ENCODE measurements at regions not wholly inside any gene's neighbourhood (a gene's known extent, or its start where the extent isn't known, plus 50 kb on each side); places are given as distances from the start of the nearest gene placed in this dataset.

- DNase-seq (ENCODE audit: low read depth in 2 of 2): no peak
Observed at GRCh38 chr4:56241500-56241899, 145.8 kb downstream of the AASDH start.

DNA sequence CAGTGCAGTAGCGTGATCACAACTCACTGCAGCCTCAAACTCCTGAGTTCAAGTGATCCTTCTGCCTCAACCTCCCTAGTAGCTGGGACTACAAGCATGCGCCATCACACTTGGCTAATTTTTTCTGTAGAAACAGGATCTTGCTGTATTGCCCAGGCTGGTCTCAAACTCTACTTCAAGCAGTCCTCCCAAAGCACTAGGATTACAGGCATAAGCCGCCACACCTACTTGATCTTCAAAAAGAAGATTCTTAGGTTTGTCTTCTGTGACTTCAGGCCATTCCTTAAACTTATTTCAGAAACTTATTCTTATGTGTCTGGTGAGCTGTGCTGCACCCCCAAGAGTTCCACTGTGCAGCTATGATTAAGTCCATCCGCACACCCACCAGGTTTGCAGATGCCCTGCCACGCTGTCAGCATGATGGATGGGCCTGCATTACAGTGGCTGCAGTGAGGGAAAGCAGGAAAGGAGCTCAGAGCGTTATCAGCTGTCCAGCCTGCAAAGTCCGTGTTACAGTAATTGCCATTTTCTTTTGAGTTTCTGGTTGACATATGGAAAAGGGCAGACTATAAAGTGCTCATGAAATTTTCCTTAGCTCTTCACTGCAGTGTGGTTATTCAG, 146.6 kb downstream of the AASDH start:
- DNase-seq (ENCODE audit: low read depth in 2 of 2): peak in 1 of 2 experiments; percentile 16

- no peak for DNase-seq (ENCODE audit: low read depth in 2 of 2)
Observed at GRCh38 chr4:56238251-56238650, 149.0 kb downstream of the AASDH start.

DNA sequence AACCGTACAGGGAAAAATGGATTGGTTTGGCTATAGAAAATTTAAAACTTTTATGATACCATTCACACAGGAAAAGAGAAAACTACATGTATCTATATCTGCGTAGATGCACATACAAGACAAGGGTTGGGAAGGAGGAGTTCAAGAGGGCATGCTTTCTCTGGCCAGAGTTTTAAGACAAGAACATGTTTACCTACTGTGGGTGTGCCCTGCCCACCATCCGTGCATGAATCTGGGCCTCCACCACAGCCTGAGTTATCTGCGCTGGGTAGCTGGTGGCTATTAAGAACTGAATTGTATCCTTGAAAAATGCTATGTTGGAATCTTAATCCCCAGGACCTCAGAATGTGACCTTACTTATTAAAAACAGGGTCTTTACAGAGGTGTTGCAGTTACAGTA, 151.6 kb downstream of the AASDH start:
- DNase-seq (ENCODE audit: low read depth in 2 of 2): no peak

DNA sequence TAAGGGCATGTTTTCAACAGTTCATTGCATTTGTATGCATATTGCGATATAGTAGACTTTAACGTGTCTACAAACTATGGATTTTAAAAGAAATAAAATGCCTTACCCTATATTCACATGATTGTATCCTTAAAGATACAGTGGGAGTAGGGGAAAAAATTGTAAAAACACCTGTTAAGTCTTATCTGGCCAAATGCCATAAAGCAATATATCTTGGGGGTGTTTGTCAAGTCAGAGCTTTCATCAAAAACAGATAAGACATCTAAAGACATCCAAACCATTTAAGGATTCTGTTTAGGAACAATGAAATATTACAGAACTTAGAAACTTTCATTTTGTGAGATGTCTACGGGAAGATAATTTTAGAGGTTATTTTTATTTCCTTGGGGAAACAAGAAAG, 152.3 kb downstream of the AASDH start:
- DNase-seq (ENCODE audit: low read depth in 2 of 2): no peak

GRCh38 chr4:56234098-56234497, 153.2 kb downstream of the AASDH start:
- no peak for DNase-seq (ENCODE audit: low read depth in 2 of 2)

DNA sequence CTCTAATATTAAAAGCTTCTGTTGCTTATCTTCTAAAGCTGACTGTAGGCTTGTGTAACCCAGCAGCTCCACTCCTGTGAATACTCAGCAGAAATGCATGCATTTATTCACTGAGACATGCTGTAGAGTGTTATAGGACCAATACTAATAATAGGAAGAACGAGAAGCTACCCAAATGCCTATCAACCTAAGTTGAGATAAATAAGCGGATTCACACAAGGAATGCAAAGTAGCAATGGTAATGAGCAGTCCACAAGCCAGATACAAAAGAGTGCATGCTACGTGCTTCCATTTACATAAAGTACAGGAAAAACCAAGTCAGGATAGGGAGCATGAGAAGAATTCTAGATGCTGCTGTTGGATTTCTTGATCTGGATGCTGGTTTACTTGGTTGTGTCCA, 155.9 kb downstream of the AASDH start:
- no peak for DNase-seq (ENCODE audit: low read depth in 2 of 2)

- DNase-seq (ENCODE audit: low read depth in 2 of 2): no peak
Observed at GRCh38 chr4:56229947-56230346, 157.3 kb downstream of the AASDH start.

DNA sequence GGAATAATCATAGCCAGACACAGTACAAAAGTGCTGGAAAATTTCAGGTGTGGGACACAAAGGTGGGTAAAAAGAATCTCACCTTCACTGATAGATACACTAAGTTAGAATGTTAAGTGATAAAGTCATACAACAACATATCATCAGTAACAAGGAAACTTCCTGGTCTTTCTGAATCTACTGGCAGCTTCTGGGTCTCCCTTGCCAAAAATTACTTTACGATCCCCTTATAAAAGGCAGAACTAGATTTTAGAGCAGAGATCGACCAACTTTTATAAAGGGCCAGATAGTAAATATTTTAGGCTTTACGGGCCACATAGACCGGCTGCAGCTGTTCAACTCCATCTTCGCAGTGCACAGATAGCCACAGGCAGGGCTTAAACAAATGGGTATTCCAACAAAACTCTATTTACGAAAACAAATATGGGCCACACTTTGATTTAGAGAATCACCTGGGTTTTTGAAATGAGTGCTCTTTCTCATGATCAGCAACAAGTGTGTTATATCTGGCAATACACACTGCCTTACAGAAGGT, 159.9 kb downstream of the AASDH start:
- no peak for DNase-seq (ENCODE audit: low read depth in 2 of 2)

GRCh38 chr4:56226579-56226978, 160.7 kb downstream of the AASDH start:
- no peak for DNase-seq (ENCODE audit: low read depth in 2 of 2)

GRCh38 chr4:56224641-56225040, 162.7 kb downstream of the AASDH start:
- DNase-seq (ENCODE audit: low read depth in 2 of 2): no peak

DNA sequence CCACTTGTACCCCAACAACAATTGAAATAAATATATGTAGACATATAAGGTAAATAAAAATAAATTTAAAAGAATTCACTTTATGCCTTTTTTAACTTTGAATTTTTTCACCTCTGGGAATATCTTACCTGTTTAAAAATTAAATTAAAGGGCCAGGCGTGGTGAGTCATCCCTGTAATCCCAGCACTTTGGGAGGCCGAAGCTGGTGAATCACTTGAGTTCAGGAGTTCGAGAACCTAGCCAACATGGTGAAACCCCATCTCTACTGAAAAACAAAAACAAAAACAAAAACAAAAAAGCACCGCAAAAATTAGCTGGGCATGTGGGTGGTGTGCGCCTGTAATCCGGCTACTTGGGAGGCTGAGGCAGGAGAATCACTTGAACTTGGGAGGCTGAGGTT, 164.8 kb downstream of the AASDH start:
- DNase-seq (ENCODE audit: low read depth in 2 of 2): no peak

- DNase-seq (ENCODE audit: low read depth in 2 of 2): peak; percentile 42 to 48
Observed at GRCh38 chr4:56220261-56220660, 167.0 kb downstream of the AASDH start.

DNA sequence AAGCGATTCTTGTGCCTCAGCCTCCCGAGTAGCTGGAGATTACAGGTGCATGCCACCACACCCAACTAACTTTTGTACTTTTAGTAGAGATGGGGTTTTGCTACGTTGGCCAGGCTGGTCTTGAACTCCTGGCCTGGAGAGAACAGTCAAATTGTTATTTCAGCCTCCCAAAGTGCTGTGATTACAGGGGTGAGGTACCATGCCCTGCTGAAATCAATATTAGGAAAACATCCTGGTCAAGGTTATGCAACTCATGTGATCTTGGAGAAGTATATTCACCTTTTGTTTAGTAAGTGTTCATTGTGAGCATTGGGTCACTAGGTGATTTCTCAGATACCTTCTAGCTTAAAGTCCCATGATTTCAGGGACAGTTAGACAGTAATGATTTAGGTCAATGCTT, 167.8 kb downstream of the AASDH start:
- DNase-seq (ENCODE audit: low read depth in 2 of 2): no peak

DNA sequence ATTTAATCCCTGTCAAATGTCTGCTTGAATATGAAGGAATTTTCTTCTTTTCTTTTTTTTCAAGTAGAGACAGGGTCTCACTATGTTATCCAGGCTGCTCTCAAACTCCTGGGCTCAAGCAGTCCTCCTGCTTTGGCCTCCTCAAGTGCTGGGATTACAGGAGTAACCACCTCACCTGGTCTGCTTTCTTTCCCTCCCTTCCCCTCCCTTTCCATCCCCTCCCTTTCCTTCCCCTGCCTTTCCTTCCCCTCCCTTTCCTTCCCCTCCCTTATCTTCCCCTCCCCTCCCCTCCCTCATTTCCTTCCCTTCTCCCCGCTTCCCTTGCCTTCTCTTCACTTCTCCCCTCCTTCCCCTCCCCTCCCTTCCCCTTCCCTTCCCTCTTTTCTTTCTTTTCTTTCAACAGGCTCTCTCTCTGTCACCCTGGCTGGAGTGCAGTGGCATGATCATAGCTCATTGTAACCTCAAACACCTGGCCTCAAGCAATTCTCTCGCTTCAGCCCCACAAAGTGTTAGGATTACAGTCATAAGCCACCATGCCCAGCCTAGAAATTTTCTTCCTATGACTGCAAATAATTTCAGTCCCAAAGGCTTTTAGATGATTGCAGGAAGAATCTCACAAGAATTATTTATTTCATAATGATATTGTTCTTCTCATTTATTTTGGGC, 168.9 kb downstream of the AASDH start:
- DNase-seq (ENCODE audit: low read depth in 2 of 2): no peak

- no peak for DNase-seq (ENCODE audit: low read depth in 2 of 2)
Observed at GRCh38 chr4:56217343-56217890, 169.9 kb downstream of the AASDH start.

GRCh38 chr4:56215901-56216300, 171.4 kb downstream of the AASDH start:
- no peak for DNase-seq (ENCODE audit: low read depth in 2 of 2)

- no peak for DNase-seq (ENCODE audit: low read depth in 2 of 2)
Observed at GRCh38 chr4:56215141-56215783, 172.0 kb downstream of the AASDH start.

- DNase-seq (ENCODE audit: low read depth in 2 of 2): no peak
Observed at GRCh38 chr4:56213543-56213942, 173.7 kb downstream of the AASDH start.

- no peak for DNase-seq (ENCODE audit: low read depth in 2 of 2)
Observed at GRCh38 chr4:56212774-56213173, 174.5 kb downstream of the AASDH start.

DNA sequence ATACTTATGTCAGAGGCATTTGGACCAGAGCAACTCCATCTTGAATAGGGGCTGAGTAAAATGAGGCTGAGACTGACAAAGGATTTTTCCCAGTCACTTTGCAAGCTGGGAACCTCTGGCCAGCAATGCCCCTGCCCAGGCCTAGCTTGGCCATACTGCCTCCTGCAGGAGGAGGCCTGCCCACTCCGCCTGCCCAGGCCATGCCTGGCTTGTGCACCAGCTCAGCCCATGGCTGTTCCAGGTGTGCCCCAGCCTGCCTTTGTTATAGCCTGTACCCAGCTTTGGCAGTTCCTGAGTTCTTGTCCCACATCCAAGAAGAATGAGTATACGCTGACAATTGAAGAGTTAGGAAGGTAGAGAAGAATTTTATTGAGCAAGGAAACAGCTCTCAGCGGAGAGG, 176.1 kb downstream of the AASDH start:
- DNase-seq (ENCODE audit: low read depth in 2 of 2): no peak

DNA sequence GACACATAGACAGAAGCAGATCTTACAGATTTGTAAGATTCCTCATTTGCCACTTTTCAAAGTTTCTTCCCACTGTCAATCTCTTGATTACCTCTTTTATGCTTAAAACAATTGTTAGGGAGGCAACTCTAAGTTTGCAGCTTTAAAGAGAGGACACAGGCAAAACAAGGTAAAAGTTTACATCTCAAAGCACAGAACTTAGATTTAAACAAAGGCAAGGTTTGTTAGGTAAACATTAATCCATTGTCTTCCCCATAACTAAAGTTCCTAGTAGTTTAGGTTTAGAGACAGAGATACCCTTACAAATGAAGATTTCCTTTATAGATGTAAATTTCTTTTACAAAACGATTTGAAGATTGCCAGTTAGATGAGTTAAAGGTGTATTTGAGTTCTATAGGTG, 176.9 kb downstream of the AASDH start:
- no peak for DNase-seq (ENCODE audit: low read depth in 2 of 2)

- no peak for DNase-seq (ENCODE audit: low read depth in 2 of 2)
Observed at GRCh38 chr4:56209767-56210166, 177.5 kb downstream of the AASDH start.
